Glutamatergic neuron (in vitro differentiated cells): ENCODE measurements at regions not wholly inside any gene's neighbourhood (a gene's known extent, or its start where the extent isn't known, plus 50 kb on each side); places are given as distances from the start of the nearest gene placed in this dataset.

Experiments used
- DNase-seq: peaks from one replicate; pipeline ENCODE4 v3.0.0; 2022
- H3K27ac Mint-ChIP-seq: one replicate; pipeline ENCODE4 v1.8.0; 2020; ENCODE audit warnings: mild to moderate bottlenecking, mixed read lengths, inconsistent platforms; ENCODE audit not compliant: unreplicated experiment
- H3K27me3 Mint-ChIP-seq: one replicate; pipeline ENCODE4 v1.8.0; 2020; ENCODE audit warnings: mild to moderate bottlenecking, moderate library complexity, mixed read lengths, inconsistent platforms; ENCODE audit not compliant: unreplicated experiment
- H3K36me3 Mint-ChIP-seq: one replicate; pipeline ENCODE4 v1.8.0; 2020; ENCODE audit warnings: mild to moderate bottlenecking, mixed read lengths, inconsistent platforms; ENCODE audit not compliant: unreplicated experiment
- H3K4me1 Mint-ChIP-seq: one replicate; pipeline ENCODE4 v1.8.0; 2020; ENCODE audit warnings: mild to moderate bottlenecking, low read depth, mixed read lengths, inconsistent platforms; ENCODE audit not compliant: unreplicated experiment
- H3K4me3 Mint-ChIP-seq: one replicate; pipeline ENCODE4 v1.8.0; 2020; ENCODE audit warnings: mild to moderate bottlenecking, mixed read lengths, inconsistent platforms; ENCODE audit not compliant: unreplicated experiment
- H3K9me3 Mint-ChIP-seq: one replicate; pipeline ENCODE4 v1.8.0; 2020; ENCODE audit warnings: mild to moderate bottlenecking, moderate library complexity, mixed read lengths, inconsistent platforms; ENCODE audit not compliant: unreplicated experiment
- TF ChIP-seq, protein P1 (sequence below): fragments of 200-600 bp; sonication (generic); IDR thresholded peaks from one replicate; pipeline ENCODE4 v1.5.0; 2021; ENCODE audit not compliant: partially characterized antibody, unreplicated experiment

DNA sequence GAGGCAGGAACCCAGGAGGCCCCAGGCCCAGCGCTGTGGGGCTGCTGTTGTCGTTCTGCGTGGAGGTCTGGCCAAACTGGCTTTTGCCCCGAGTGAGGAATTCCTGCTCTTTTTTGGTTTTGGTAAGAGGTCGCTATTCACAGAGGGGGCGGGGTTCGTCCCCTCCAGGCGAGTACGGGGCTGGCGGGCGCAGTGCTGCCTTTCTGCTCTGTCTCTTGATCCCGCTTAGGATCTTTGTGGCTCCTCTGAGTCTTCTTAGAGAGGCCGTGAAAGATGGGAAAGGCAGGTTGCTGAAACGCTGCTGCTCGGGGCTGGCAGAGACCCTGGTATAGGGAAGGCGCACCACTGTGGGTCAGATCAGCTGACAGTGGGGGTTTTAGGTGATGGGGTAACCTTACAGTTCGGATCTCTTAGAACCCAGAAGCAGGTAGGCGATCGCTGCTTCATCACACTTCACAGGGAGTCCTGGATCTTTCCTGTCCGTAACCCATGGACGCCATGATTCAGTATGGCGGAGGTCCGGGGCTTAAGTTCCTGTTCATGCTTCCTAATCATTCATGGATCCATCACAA, 136.7 kb downstream of the KIF20B start:
- DNase-seq, result no peak
- Mint-ChIP-seq H3K27me3 (no peaks in the 10 kb centered on the region), H3K9me3 (peaks cover 3% of the 10 kb centered on the region), H3K36me3 (no peaks in the 10 kb centered on the region), H3K4me3 (no peak overlapping the region), H3K4me1 (no peaks in the 10 kb centered on the region), H3K27ac (no peak overlapping the region)
- TF ChIP-seq, protein P1, sequence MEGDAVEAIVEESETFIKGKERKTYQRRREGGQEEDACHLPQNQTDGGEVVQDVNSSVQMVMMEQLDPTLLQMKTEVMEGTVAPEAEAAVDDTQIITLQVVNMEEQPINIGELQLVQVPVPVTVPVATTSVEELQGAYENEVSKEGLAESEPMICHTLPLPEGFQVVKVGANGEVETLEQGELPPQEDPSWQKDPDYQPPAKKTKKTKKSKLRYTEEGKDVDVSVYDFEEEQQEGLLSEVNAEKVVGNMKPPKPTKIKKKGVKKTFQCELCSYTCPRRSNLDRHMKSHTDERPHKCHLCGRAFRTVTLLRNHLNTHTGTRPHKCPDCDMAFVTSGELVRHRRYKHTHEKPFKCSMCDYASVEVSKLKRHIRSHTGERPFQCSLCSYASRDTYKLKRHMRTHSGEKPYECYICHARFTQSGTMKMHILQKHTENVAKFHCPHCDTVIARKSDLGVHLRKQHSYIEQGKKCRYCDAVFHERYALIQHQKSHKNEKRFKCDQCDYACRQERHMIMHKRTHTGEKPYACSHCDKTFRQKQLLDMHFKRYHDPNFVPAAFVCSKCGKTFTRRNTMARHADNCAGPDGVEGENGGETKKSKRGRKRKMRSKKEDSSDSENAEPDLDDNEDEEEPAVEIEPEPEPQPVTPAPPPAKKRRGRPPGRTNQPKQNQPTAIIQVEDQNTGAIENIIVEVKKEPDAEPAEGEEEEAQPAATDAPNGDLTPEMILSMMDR, result no peak

DNA sequence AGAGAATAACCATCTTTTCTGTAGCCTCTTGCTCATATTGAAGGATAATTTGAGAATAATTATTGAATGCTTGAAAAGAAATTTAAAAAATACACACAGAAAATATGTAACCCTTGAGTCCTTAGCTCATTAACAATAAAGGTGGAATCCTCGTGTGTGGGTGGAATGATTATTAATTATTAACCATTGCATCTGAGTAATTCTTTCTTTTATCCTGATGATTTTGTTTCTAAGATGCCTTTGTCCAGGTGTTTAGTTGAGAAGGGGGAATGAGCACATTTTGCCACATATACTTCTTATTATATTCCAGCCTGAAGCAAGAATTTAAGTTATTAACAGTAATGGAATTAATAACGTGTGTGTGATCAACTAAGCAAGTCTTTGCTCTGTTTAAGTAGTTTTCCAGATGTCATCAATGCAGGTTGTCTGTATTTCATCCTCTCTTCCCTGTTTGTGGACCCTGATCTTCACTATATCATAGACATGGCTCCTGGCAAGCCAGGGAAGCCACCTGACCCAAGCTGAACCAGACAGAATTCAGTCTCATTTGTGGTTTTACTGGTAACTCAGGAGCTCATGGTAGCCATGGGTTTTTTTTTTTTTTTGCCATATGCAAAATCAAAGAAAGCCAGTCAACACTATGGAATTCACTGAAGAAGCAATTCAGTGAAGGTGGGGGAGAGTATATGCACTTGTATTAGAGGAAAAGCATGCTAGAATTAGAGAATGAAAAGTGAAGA, 144.3 kb downstream of the KIF20B start:
- Mint-ChIP-seq H3K4me1 (peaks cover 4% of the 10 kb centered on the region), H3K27me3 (no peaks in the 10 kb centered on the region), H3K4me3 (no peak overlapping the region), H3K27ac (no peak overlapping the region), H3K36me3 (no peaks in the 10 kb centered on the region), H3K9me3 (peaks cover 2% of the 10 kb centered on the region)
- no peak for DNase-seq
- TF ChIP-seq, protein P1, result no peak

DNA sequence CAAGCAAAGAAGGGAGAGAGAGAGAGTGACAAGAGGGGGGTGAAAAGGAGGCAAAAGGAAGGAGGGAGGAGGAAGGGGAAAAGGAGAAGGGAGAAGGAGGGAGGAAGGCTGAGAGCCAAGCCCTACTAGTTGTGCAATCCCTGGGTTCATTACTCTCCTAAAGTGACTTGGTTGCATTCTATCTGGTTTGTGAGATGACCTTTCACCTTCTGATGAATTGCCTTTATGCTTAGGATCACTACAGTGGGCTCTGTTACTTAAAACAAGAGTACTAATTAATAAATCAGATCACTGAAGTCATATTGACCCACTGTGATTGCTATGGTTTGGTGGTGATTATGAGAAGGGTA, 144.9 kb downstream of the KIF20B start:
- no peak overlapping the region for H3K27ac Mint-ChIP-seq
- H3K27me3 Mint-ChIP-seq, result no peaks in the 10 kb centered on the region
- H3K4me1 Mint-ChIP-seq, result peaks cover 4% of the 10 kb centered on the region
- DNase-seq, result no peak
- H3K36me3 Mint-ChIP-seq, result no peaks in the 10 kb centered on the region
- peaks cover 2% of the 10 kb centered on the region for H3K9me3 Mint-ChIP-seq
- TF ChIP-seq, protein P1, result no peak
- no peak overlapping the region for H3K4me3 Mint-ChIP-seq

DNA sequence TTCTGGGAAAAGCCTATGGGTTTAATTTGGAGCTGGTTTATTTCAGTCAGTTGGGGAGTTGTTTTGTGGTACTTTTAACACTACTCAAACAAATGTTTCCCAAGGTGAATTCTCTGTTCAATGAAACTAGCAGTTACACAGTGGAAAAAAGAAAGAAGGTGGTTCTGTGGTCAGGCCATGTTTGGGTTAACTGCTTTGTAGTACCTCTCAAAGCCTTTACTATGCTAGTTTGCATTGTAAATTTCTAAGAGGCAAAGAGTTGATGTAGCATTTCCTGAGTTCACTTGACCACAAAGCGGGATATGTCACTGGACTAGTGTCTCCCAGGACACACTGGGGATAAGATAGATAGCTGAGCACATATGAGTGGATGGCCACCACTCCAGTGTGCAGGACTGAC, 145.4 kb downstream of the KIF20B start:
- Mint-ChIP-seq H3K27me3 (no peaks in the 10 kb centered on the region), H3K27ac (no peak overlapping the region), H3K9me3 (peaks cover 2% of the 10 kb centered on the region), H3K4me1 (peaks cover 4% of the 10 kb centered on the region), H3K36me3 (no peaks in the 10 kb centered on the region), H3K4me3 (no peak overlapping the region)
- no peak for DNase-seq
- TF ChIP-seq, protein P1, result no peak

DNA sequence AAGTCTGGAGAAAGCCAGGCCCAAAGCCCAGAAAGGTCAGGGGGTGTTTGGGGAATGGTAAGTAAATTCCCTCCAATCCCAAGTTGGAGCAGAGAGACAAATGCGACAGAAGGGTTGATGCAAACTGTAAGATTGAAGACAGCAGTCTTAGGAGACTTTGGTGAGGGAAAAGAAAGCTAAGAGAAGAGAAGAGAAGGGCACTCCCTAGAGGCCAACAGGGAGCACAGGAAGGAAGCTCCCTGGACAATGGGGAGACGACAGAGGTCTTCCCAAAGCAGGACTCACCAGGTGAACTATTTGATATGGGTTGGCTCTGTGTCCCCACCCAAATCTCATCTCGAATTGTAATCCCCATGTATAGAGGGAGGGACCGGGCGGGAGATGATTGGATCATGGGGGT, 151.5 kb downstream of the KIF20B start:
- Mint-ChIP-seq H3K27me3 (no peaks in the 10 kb centered on the region), H3K27ac (no peak overlapping the region), H3K36me3 (peaks cover 5% of the 10 kb centered on the region), H3K4me3 (no peak overlapping the region), H3K9me3 (peaks cover 2% of the 10 kb centered on the region), H3K4me1 (peaks cover 4% of the 10 kb centered on the region)
- DNase-seq, result no peak
- TF ChIP-seq, protein P1, result no peak
